22Rv1 (cell line): ENCODE measurements at regions not wholly inside any gene's neighbourhood (a gene's known extent, or its start where the extent isn't known, plus 50 kb on each side); places are given as distances from the start of the nearest gene placed in this dataset.

ENCODE experiments used
- ZFX ChIP-seq: fragments of 450-650 bp; IDR thresholded peaks from 2 replicates; pipeline ENCODE4 v1.6.1; 2017; ENCODE audit warnings: antibody characterized with exemption, borderline replicate concordance
- TF ChIP-seq, protein P1 (sequence below): fragments of 450-650 bp; IDR thresholded peaks from 2 replicates; pipeline ENCODE4 v1.5.1; 2017; ENCODE audit warnings: mild to moderate bottlenecking

DNA sequence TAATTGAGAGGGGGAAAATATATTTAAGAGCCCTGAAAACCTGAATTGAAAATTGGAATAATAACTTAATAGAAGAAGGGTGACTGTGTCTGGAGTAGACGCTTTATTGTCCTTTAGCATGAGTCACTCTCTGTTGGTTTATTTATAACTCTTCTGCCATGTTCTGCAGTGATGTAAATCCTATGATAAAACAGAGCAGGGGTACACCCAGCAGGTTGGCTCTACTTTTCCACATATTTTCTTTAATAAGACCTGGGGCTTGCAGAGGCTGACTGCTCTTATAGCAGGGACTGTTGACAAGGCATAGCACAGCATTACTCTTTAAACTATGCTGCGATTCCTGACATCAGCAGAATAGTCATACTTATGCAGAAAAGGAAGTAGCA lies 389.9 kb upstream of the PCDH9 start:
- TF ChIP-seq, protein P1, sequence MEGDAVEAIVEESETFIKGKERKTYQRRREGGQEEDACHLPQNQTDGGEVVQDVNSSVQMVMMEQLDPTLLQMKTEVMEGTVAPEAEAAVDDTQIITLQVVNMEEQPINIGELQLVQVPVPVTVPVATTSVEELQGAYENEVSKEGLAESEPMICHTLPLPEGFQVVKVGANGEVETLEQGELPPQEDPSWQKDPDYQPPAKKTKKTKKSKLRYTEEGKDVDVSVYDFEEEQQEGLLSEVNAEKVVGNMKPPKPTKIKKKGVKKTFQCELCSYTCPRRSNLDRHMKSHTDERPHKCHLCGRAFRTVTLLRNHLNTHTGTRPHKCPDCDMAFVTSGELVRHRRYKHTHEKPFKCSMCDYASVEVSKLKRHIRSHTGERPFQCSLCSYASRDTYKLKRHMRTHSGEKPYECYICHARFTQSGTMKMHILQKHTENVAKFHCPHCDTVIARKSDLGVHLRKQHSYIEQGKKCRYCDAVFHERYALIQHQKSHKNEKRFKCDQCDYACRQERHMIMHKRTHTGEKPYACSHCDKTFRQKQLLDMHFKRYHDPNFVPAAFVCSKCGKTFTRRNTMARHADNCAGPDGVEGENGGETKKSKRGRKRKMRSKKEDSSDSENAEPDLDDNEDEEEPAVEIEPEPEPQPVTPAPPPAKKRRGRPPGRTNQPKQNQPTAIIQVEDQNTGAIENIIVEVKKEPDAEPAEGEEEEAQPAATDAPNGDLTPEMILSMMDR, result no peak
- TF ChIP-seq ZFX, result no peak
